Thyroid gland (tissue), 4 donors: ENCODE measurements at regions not wholly inside any gene's neighbourhood (a gene's known extent, or its start where the extent isn't known, plus 50 kb on each side); places are given as distances from the start of the nearest gene placed in this dataset.

ENCODE experiments used
- DNase-seq, 2 donors: peaks; one replicate each; pipeline ENCODE4 v3.0.0-alpha.2; 2019
- H3K27ac ChIP-seq, 3 donors: fragments of 200-600 bp; sonication (generic); 1 replicate in 2 of 3; 2 replicates in 1 of 3; pipeline ENCODE4 v1.5.1; 2016 to 2019; ENCODE audit warnings: mild to moderate bottlenecking in 1 of 3, moderate library complexity in 1 of 3
- H3K27me3 ChIP-seq: fragments of 200-600 bp; sonication (generic); one replicate; pipeline ENCODE4 v1.5.1; 2019
- H3K36me3 ChIP-seq, 2 donors: fragments of 200-600 bp; sonication (generic); one replicate each; pipeline ENCODE4 v1.5.1; 2016 to 2019
- H3K4me1 ChIP-seq, 2 donors: fragments of 200-600 bp; sonication (generic); one replicate each; pipeline ENCODE4 v1.5.1; 2017 to 2019
- H3K4me3 ChIP-seq, 3 donors: fragments of 200-600 bp; sonication (generic); replicated peaks in 1 of 3; 1 replicate in 2 of 3; 2 replicates in 1 of 3; pipeline ENCODE4 v1.5.1; 2016; ENCODE audit warnings: mild to moderate bottlenecking in 1 of 3
- H3K9me3 ChIP-seq: fragments of 200-600 bp; sonication (generic); one replicate; pipeline ENCODE4 v1.5.1; 2017
- POLR2A ChIP-seq, 2 donors: fragments of 450-650 bp; IDR thresholded peaks; one replicate each; pipeline ENCODE4 v1.6.1; 2017; ENCODE audit warnings: antibody characterized with exemption in 2 of 2, mild to moderate bottlenecking in 2 of 2, moderate library complexity in 1 of 2
- WGBS, 2 donors: methylation state at CpG; one replicate each; pipeline ENCODE4 v1.1.5; 2017; 5-methylcytosine and 5-hydroxymethylcytosine counted together
- intact Hi-C: fragments of 100-400 bp; cut with DNase I; formaldehyde crosslinking; loops from one replicate; pipeline ENCODE4 v1.15.1; 2023
- TF ChIP-seq, protein P1 (sequence below), 6 experiments: fragments of 200-600 bp in 3 of 6; fragments of 450-650 bp in 3 of 6; sonication (generic) in 3 of 6; IDR thresholded peaks; one replicate each; pipeline ENCODE4 v1.5.1; 2016 to 2019; ENCODE audit warnings: antibody characterized with exemption in 6 of 6, mild to moderate bottlenecking in 2 of 6, inconsistent platforms in 1 of 6, moderate library complexity in 1 of 6

DNA sequence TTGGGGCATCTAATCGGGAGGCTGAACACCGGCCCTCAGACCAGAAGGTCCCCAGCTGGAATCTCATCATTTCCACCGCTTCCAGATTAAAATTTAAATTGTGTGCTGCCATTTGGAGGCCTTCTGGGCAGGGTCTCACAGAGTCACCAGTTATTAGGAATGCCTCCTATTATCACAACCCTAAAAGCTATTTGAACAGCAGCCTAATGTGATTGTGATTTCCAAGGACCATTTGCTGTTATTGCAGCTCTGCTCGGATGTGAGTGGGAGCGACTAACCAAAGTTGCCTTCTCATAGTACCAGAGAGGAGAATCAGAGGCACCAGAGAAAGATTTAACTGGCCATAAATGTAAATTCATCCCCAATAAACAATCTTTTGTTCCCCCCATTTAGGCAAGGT lies 277.3 kb downstream of the RNF144B start:
- no peak overlapping the region for H3K4me3 ChIP-seq
- H3K27ac ChIP-seq: no peak overlapping the region
- WGBS, 2 donors: 78 to 85% methylated on average over 5 of the region's 5 CpGs
- TF ChIP-seq, protein P1, sequence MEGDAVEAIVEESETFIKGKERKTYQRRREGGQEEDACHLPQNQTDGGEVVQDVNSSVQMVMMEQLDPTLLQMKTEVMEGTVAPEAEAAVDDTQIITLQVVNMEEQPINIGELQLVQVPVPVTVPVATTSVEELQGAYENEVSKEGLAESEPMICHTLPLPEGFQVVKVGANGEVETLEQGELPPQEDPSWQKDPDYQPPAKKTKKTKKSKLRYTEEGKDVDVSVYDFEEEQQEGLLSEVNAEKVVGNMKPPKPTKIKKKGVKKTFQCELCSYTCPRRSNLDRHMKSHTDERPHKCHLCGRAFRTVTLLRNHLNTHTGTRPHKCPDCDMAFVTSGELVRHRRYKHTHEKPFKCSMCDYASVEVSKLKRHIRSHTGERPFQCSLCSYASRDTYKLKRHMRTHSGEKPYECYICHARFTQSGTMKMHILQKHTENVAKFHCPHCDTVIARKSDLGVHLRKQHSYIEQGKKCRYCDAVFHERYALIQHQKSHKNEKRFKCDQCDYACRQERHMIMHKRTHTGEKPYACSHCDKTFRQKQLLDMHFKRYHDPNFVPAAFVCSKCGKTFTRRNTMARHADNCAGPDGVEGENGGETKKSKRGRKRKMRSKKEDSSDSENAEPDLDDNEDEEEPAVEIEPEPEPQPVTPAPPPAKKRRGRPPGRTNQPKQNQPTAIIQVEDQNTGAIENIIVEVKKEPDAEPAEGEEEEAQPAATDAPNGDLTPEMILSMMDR (IDR thresholded peaks at IDR 0.05): no peak
- TF ChIP-seq POLR2A (IDR thresholded peaks at IDR 0.05): no peak
- no peaks in the 10 kb centered on the region for H3K36me3 ChIP-seq
- intact Hi-C loops: no loop called here
- no peaks in the 10 kb centered on the region for H3K27me3 ChIP-seq
- no peaks in the 10 kb centered on the region for H3K9me3 ChIP-seq
- no peaks in the 10 kb centered on the region for H3K4me1 ChIP-seq
- no peak for DNase-seq

DNA sequence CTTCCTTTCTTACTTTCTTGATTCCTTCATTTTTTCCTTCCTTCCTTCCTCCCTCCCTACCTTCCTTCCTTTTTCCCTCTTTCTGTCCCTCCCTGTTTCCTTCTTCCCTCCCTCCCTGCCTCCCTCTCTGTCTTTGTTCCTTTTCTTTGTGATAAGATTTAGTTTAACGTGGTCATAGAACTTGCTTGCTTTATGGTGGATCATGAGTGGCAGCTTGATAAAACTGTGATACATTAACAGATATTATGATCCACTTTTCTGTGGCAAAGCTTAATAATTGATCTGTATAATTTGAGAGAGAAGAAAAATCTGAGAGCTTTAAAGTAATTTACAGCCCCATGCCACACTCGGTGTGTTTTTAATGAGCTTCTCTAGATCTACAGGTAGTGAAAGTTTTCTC lies 280.5 kb downstream of the RNF144B start:
- no peaks in the 10 kb centered on the region for H3K9me3 ChIP-seq
- WGBS, 2 donors: 48 to 53% methylated on average over 2 of the region's 2 CpGs
- intact Hi-C loops: no loop called here
- no peak for TF ChIP-seq POLR2A (IDR thresholded peaks at IDR 0.05)
- TF ChIP-seq, protein P1 (IDR thresholded peaks at IDR 0.05): no peak
- no peaks in the 10 kb centered on the region for H3K4me1 ChIP-seq
- no peak for DNase-seq
- H3K27ac ChIP-seq: no peak overlapping the region
- no peaks in the 10 kb centered on the region for H3K36me3 ChIP-seq
- H3K4me3 ChIP-seq: no peak overlapping the region
- no peaks in the 10 kb centered on the region for H3K27me3 ChIP-seq

DNA sequence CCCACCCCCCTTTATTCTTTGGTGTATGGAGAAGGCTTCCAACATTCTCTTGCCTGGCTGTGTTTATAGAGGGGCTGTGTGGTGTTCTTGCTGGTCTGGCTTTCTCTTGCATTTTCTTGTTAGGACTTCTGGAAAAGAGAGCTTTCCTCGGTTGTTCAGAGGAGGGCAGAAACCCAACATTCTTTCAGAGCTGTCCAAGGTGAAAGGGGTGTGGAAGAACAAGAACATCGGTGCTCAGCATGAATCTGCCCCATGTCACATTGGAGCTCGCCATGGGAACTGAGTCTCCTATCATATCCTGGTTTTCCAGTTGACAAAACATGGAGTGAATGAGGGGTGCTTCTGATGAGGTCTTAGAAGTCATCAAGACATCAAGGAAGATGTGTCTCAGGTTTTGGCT lies 281.8 kb downstream of the RNF144B start:
- H3K9me3 ChIP-seq: no peaks in the 10 kb centered on the region
- H3K4me3 ChIP-seq: no peak overlapping the region
- H3K4me1 ChIP-seq: no peaks in the 10 kb centered on the region
- H3K36me3 ChIP-seq: no peaks in the 10 kb centered on the region
- no peaks in the 10 kb centered on the region for H3K27me3 ChIP-seq
- no peak overlapping the region for H3K27ac ChIP-seq
- intact Hi-C loops: no loop called here
- DNase-seq: no peak
- 65 to 69% methylated on average over 3 of the region's 3 CpGs for WGBS, 2 donors
- TF ChIP-seq POLR2A (IDR thresholded peaks at IDR 0.05): no peak
- TF ChIP-seq, protein P1 (IDR thresholded peaks at IDR 0.05): no peak

DNA sequence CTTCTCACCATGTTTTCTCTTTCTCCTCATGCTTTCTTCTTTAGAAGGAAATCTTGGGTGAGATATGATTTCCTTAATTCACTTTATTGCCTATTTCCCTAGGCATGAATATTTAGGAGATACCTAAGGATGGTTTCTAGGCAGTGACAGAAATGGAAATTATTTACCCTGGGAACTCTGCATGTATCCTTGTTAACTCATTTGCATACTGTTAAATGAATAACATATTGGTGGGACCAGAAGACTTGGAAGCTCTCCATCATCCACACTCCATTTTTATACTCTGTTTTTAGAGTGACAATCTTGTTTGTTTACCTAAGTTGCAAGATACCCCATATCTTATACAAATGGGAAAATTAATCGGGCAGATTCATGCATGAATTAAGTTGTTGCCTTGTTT lies 285.7 kb downstream of the RNF144B start:
- Histone ChIP-seq H3K4me3 (no peak overlapping the region), H3K36me3 (no peaks in the 10 kb centered on the region), H3K4me1 (no peaks in the 10 kb centered on the region), H3K9me3 (no peaks in the 10 kb centered on the region), H3K27ac (no peak overlapping the region), H3K27me3 (no peaks in the 10 kb centered on the region)
- DNase-seq: no peak
- TF ChIP-seq, protein P1 (IDR thresholded peaks at IDR 0.05): no peak
- TF ChIP-seq POLR2A (IDR thresholded peaks at IDR 0.05): no peak
- 89 to 93% methylated on average over 1 of the region's 1 CpG for WGBS, 2 donors
- intact Hi-C loops: no loop called here

DNA sequence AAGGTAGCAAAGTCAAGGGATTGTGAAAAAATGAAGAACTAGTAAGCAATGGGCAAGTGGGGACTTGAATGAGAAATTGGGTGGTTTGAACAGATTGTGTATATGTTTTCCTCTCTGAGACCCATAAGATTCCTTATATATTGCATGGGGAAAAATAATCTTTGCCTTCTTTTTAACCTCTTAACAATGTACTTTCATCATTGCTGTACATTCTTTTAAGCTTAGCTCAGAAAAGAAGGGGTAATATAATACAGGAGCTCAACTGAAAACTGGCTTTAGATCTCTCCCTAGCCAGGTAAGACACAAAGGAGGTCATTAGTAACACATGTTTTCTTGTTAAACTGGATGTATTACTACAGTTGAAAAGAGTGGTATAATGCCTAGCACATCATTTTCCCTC lies 287.2 kb downstream of the RNF144B start:
- DNase-seq: no peak
- intact Hi-C loops: no loop called here

More for the DNA sequence above, 287.2 kb downstream of the RNF144B start:
- no peaks in the 10 kb centered on the region for H3K36me3 ChIP-seq
- no peaks in the 10 kb centered on the region for H3K4me1 ChIP-seq
- no peaks in the 10 kb centered on the region for H3K27me3 ChIP-seq
- TF ChIP-seq, protein P1 (IDR thresholded peaks at IDR 0.05): no peak
- TF ChIP-seq POLR2A (IDR thresholded peaks at IDR 0.05): no peak
- H3K27ac ChIP-seq: no peak overlapping the region
- no peak overlapping the region for H3K4me3 ChIP-seq
- no peaks in the 10 kb centered on the region for H3K9me3 ChIP-seq
